Stimulated activated CD8-positive, alpha-beta memory T cell treated with anti-CD3 and anti-CD28 coated beads, Interleukin-4, amount 100 ng/mL, for 1 hour (primary cell): ENCODE measurements at regions not wholly inside any gene's neighbourhood (a gene's known extent, or its start where the extent isn't known, plus 50 kb on each side); places are given as distances from the start of the nearest gene placed in this dataset.

Source experiments
- DNase-seq, 2 donors: peaks; one replicate each; pipeline ENCODE4 v3.0.0-alpha.2; 2020; ENCODE audit warnings: low read depth in 2 of 2, low spot score in 1 of 2

DNA sequence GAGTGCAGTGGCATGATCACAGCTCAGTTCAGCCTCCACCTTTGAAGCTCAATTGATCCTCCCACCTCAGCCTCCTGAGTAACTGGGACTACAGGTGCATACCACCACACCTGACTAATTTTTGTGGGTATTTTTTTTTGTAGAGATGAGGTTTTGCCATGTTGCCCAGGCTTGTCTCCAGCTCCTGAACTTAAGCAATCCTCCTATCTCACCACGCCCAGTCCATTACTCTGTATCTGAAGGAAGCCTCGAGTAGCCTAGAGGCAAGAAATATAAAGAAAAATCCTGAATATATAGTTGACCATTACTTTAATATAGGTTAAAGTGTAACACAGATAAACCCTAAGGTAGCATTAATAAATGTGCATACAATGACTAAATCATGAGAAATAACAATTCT is 686.8 kb upstream of the PIK3C3 start:
- no peak for DNase-seq

DNA sequence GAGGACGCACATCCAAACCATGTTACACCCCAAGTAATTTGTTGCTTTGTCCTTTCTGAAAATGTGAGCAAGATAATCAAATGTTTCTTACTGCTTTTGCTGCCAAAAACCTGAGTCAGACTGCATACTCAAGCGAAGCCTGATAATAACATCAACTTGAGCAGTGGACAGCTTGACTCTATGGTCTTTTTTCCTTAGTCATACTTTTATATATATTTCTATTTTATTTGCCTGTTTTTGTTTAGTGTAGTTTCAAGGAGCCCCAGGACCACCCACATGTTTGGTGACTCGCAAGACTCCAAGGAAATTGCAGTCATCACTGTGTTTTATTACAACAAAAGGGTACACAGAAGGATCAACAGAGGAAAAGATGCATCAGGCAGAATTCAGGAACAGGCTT is 688.4 kb upstream of the PIK3C3 start:
- no peak for DNase-seq

- DNase-seq, result no peak
Observed at GRCh38 chr18:41266204-41266603, 688.8 kb upstream of the PIK3C3 start.

GRCh38 chr18:41265047-41265446 is 690.0 kb upstream of the PIK3C3 start:
- no peak for DNase-seq

DNA sequence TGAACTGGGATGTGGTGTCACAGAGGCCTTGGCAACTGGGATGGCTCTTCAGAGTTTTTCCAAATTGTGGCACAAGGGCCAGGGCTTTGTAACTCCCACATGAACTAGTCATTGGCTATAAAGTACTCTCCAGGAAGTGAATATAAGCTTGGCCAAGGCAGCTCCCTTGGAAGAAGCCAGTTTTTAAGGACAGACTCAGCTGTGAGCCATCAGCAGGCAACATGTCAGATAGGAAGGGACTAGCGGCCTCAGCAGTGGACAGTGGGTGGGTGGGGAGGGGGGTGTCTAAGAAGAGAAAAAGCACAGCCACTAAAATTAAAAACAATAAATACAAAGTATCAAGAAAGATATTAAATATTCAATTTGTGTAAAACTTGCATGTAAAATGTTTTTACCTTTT is 691.1 kb upstream of the PIK3C3 start:
- no peak for DNase-seq

DNA sequence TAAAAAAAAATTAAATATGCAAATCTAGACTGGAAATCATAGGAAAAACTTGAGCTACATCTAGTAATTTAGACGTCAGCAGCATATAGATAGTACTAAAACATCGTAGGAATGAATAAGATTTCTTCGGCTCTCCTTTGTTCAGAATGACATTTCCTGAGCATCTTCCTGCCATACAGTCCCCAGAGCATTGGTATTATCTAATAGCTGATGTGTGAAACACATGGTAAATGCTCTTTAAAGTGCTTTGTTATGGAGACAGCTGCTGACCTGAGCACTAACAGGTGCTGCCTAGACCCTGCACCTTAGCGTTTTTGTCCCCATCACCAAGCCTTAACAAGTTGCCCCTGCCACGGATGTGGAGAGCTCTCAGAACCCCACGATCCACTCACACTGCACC is 692.3 kb upstream of the PIK3C3 start:
- DNase-seq, result no peak

GRCh38 chr18:41244591-41245037 is 710.4 kb upstream of the PIK3C3 start:
- DNase-seq, result no peak

DNA sequence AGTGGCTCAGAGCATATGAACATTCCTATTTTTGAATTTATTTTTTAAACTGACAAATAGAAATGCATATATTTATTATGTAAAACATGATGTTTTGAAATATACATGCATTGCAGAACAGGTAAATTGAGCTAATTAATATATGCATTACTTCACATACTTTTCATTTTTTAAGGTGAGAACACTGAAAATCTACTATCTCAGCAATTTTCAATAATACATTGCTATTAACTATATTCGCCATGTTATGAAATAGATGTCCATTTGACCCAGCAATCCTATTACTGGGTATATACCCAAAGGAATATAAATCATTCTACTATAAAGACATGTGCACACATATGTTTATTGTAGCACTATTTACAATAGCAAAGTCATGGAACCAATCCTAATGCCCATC is 717.7 kb upstream of the PIK3C3 start:
- DNase-seq, result no peak

GRCh38 chr18:41231681-41232080 is 723.4 kb upstream of the PIK3C3 start:
- no peak for DNase-seq

DNA sequence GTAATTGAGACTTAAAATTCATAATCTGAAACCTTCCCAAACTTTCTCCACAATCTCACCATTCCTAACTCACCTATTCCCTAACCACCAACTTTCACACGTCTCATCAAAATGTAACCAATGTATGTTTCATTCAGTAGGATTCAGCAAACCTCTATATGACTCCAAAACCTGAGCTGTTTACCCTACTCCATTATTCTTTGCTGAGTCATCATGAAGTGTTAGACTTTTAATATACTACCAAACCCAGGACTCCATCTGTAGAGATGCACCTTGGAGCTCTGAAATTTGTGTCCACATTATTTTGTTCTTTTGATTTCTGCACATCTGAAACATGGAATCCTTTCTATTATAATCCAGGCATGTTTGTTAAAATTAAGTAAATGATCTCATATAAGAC is 727.0 kb upstream of the PIK3C3 start:
- no peak for DNase-seq

DNA sequence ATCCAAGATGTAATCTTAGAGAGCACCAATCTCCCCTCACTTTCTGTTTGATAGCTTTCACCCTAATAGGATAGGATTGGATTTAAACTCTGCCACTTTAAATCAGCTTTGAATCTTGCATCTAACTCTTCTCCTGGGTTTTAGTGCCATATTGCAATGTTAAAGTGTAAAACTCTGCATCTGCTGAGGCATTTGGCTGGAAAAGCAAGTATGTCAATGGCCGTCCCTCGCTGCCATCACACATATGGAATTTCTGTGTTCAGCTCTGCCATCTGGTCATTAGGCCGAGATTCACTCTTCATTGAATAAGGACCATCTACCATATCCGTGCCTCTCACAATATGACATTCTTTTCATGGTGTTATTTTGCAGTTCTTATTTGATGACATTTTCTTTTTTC is 728.1 kb upstream of the PIK3C3 start:
- DNase-seq, result no peak

- no peak for DNase-seq
Observed at GRCh38 chr18:41226186-41226585, 728.8 kb upstream of the PIK3C3 start.

- DNase-seq, result no peak
Observed at GRCh38 chr18:41216341-41217003, 738.6 kb upstream of the PIK3C3 start.

DNA sequence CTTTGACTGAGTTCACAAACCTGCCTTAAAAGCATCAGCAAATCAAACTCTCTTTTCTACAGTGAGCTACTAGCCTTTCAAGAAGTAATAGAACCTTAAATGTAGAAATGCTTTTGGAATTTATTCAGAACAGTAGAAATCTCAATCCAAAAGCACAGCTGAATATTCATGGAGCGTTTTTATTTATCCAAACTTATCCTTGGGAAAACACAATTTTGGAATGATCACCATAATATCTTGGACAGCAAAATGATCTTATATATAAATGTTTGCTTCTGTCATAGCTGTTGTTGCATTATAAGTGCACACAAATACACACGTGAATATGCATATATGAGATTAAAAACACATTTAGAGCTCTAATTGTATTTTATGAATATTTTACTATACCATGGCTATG is 747.3 kb upstream of the PIK3C3 start:
- DNase-seq, result no peak

- no peak for DNase-seq
Observed at GRCh38 chr18:41206341-41206830, 748.6 kb upstream of the PIK3C3 start.

DNA sequence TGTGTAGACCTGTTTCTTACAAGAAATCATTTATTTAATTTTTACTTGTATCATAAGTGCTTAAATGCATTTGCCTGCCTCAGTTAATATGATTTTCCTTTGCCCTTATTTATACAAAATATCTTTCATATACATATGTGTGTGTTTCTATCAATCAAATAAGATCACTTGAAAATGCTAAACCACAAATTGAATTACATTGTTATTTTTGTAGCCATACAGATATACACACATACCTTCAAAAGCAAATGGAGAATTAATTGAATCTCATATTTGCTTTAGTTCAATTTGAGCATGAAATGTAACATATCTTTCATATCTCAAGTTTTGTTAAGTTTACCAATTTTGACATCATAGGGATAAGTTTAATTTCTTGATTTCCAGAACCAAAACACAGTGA is 755.8 kb upstream of the PIK3C3 start:
- no peak for DNase-seq

- DNase-seq, result no peak
Observed at GRCh38 chr18:41197967-41198366, 757.1 kb upstream of the PIK3C3 start.

- no peak for DNase-seq
Observed at GRCh38 chr18:41170346-41170745, 784.7 kb upstream of the PIK3C3 start.

DNA sequence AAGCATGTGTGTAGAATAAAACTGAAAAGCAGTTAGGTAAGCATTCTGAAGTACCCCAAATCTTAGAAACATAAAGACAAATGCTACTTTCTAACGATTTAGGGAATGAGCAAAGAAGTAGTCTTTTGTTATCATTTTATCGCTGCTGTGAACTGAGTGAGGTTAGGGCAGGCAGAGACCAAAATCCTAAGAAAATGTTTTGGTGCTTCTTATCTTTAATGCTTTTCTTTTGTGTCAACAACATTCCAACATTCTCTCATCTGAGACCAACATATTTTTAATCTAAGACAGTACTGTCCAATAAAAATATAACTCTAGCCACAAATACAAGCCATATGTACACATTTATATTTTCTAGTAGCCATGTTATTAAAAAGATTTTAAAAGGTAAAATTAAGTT is 789.4 kb upstream of the PIK3C3 start:
- no peak for DNase-seq

- DNase-seq, result no peak
Observed at GRCh38 chr18:41162781-41163180, 792.3 kb upstream of the PIK3C3 start.

DNA sequence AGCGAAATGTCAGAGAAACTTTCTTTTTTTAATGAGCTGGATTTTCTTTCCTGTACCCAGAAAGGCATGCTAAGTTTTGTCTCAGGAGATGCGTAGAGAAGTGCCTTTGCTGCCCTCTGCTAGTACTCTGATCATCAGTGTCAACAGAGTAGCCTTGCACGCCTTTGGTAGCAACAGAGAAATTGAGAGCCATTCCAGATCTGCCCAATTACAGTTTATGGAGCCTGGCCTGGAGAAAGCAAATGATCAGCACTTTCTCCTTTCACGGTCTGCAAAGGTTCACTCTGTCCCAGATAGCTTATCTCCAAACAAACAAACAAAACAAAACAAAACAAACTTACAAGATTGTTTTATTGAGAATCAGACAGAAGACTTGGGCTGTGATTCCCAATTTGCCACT is 792.8 kb upstream of the PIK3C3 start:
- no peak for DNase-seq

DNA sequence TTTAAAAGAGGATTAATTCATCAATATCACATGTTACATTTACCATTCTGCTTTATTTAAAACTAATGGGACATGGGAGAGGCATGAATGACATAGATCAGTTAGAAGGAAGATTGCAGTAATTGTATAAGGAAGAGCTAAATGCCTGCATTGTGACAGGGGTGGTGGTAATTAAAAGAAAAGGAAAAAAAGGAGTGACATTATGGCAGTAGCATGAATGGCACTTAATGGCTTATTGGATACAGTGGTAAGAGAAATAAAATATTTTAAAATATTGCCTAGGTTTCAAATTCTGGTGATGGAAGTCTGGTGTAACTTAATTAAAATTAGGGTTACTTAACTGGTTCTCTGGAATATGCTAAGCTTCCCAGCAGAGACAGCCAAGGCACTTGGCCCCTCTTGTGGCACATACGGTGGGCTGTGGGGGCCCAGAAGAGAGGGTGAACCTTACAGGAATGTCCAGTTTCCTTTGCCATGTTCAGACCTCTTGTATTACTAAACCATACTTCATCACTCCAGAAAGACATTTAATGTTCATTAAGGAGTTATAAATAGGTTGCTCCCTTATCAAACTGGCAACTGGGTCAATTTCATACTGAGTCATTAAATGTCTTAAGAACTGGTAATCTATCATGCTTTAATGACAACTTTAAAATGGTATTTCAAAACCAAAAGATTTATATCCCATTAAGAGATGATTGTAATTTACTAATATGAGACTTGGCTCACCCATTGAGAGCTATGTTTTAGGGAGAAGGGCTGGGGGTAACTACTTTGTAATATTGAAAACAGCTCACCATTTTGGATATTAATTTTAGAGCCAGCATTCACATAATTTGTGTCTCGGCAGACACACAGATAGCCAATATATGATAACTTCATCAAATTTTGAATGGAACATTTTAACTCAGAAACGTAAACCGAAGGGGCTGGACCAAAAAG is 798.9 kb upstream of the PIK3C3 start:
- DNase-seq, result no peak
